Astrocyte (in vitro differentiated cells and primary cell): ENCODE measurements at regions not wholly inside any gene's neighbourhood (a gene's known extent, or its start where the extent isn't known, plus 50 kb on each side); places are given as distances from the start of the nearest gene placed in this dataset.

Experiments used
- DNase-seq: peaks from one replicate; pipeline ENCODE4 v3.0.0-alpha.2; 2010; ENCODE audit warnings: low read depth
- FAIRE-seq: peaks from 2 replicates; lab custom pipeline; 2011; peaks lifted over from hg19 to GRCh38; lab: Jason Lieb, UNC
- H2AFZ ChIP-seq: 2 replicates; pipeline ENCODE4 v1.6.0; 2012; ENCODE audit warnings: low read depth, low read length, inconsistent platforms
- H3K27ac ChIP-seq: 2 replicates; pipeline ENCODE4 v1.5.1; 2011; ENCODE audit warnings: low read depth, low read length, inconsistent platforms
- H3K27me3 ChIP-seq: 2 replicates; pipeline ENCODE4 v1.6.0; 2011; ENCODE audit warnings: low read length, inconsistent platforms; ENCODE audit not compliant: insufficient read depth
- H3K36me3 ChIP-seq: 2 replicates; pipeline ENCODE4 v1.5.1; 2011; ENCODE audit warnings: low read length, inconsistent platforms; ENCODE audit not compliant: insufficient read depth
- H3K4me1 ChIP-seq: 2 replicates; pipeline ENCODE4 v1.5.1; 2011; ENCODE audit warnings: low read length, inconsistent platforms; ENCODE audit not compliant: insufficient read depth
- H3K4me2 ChIP-seq: 2 replicates; pipeline ENCODE4 v1.6.0; 2012; ENCODE audit warnings: low read length, inconsistent platforms
- H3K4me3 ChIP-seq: 2 replicates; pipeline ENCODE4 v1.5.1; 2011; ENCODE audit warnings: low read depth, mild to moderate bottlenecking, low read length, inconsistent platforms; ENCODE audit not compliant: insufficient read depth
- H3K79me2 ChIP-seq: 2 replicates; pipeline ENCODE4 v1.6.0; 2012; ENCODE audit warnings: mild to moderate bottlenecking, low read length, inconsistent platforms; ENCODE audit not compliant: insufficient read depth
- H3K9ac ChIP-seq: 2 replicates; pipeline ENCODE4 v1.6.0; 2012; ENCODE audit warnings: mild to moderate bottlenecking, low read length, inconsistent platforms
- H3K9me3 ChIP-seq: 2 replicates; pipeline ENCODE4 v1.5.1; 2012; ENCODE audit warnings: low read depth, mild to moderate bottlenecking, low read length, inconsistent platforms; ENCODE audit not compliant: insufficient read depth
- H4K20me1 ChIP-seq: 2 replicates; pipeline ENCODE4 v1.6.0; 2012; ENCODE audit warnings: low read length, inconsistent platforms; ENCODE audit not compliant: insufficient read depth
- H3K27ac Mint-ChIP-seq: one replicate; pipeline ENCODE4 v1.8.0; 2021; ENCODE audit warnings: mild to moderate bottlenecking, mixed read lengths; ENCODE audit not compliant: unreplicated experiment
- H3K27me3 Mint-ChIP-seq: one replicate; pipeline ENCODE4 v1.8.0; 2021; ENCODE audit warnings: low read depth, mixed read lengths; ENCODE audit not compliant: unreplicated experiment
- H3K36me3 Mint-ChIP-seq: one replicate; pipeline ENCODE4 v1.8.0; 2021; ENCODE audit warnings: low read depth, mixed read lengths; ENCODE audit not compliant: unreplicated experiment
- H3K4me1 Mint-ChIP-seq: one replicate; pipeline ENCODE4 v1.8.0; 2021; ENCODE audit warnings: low read depth, mixed read lengths; ENCODE audit not compliant: unreplicated experiment
- H3K4me3 Mint-ChIP-seq: one replicate; pipeline ENCODE4 v1.8.0; 2021; ENCODE audit warnings: mild to moderate bottlenecking, moderate library complexity, mixed read lengths; ENCODE audit not compliant: unreplicated experiment
- H3K9me3 Mint-ChIP-seq: one replicate; pipeline ENCODE4 v1.8.0; 2021; ENCODE audit warnings: mild to moderate bottlenecking, mixed read lengths; ENCODE audit not compliant: unreplicated experiment
- CTCF ChIP-seq: IDR thresholded peaks from 2 replicates; pipeline ENCODE4 v1.5.1; 2011; ENCODE audit warnings: low read depth, mild to moderate bottlenecking, inconsistent platforms, low read length, moderate library complexity; ENCODE audit not compliant: insufficient read depth
- EZH2 ChIP-seq: IDR thresholded peaks from 2 replicates; pipeline ENCODE4 v1.6.1; 2012; ENCODE audit warnings: mild to moderate bottlenecking, low read length, inconsistent platforms; ENCODE audit not compliant: insufficient read depth

- H3K27ac Mint-ChIP-seq = no peak overlapping the region
- Histone ChIP-seq H3K27ac (no peak overlapping the region), H3K79me2 (no peaks in the 10 kb centered on the region), H3K4me3 (no peak overlapping the region), H2AFZ (no peak overlapping the region), H4K20me1 (no peaks in the 10 kb centered on the region), H3K4me2 (no peak overlapping the region), H3K9ac (no peak overlapping the region), H3K9me3 (no peaks in the 10 kb centered on the region), H3K36me3 (no peaks in the 10 kb centered on the region), H3K4me1 (peaks cover 14% of the 10 kb centered on the region), H3K27me3 (peaks cover 3% of the 10 kb centered on the region)
- H3K36me3 Mint-ChIP-seq = no peaks in the 10 kb centered on the region
- no peak for DNase-seq
- H3K27me3 Mint-ChIP-seq = no peaks in the 10 kb centered on the region
- no peak overlapping the region for H3K4me3 Mint-ChIP-seq
- no peak for TF ChIP-seq EZH2
- TF ChIP-seq CTCF = no peak
- no peaks in the 10 kb centered on the region for H3K9me3 Mint-ChIP-seq
- H3K4me1 Mint-ChIP-seq = peaks cover 20% of the 10 kb centered on the region
- no peak for FAIRE-seq
Measured at GRCh38 chr13:26456650-26457049, 100.8 kb upstream of the WASF3 start.

- no peak overlapping the region for H3K4me3 Mint-ChIP-seq
Measured at GRCh38 chr13:26457212-26457611, 100.3 kb upstream of the WASF3 start.

More at GRCh38 chr13:26457212-26457611, 100.3 kb upstream of the WASF3 start:
- H3K4me2 ChIP-seq = no peak overlapping the region
- H4K20me1 ChIP-seq = no peaks in the 10 kb centered on the region
- DNase-seq (no peak), FAIRE-seq (no peak)
- H3K4me1 ChIP-seq = peaks cover 14% of the 10 kb centered on the region
- H3K27me3 ChIP-seq = peaks cover 3% of the 10 kb centered on the region
- H3K79me2 ChIP-seq = no peaks in the 10 kb centered on the region
- H3K4me3 ChIP-seq = no peak overlapping the region
- Mint-ChIP-seq H3K27ac (no peak overlapping the region), H3K4me1 (peaks cover 20% of the 10 kb centered on the region), H3K9me3 (peaks cover under 1% of the 10 kb centered on the region), H3K36me3 (no peaks in the 10 kb centered on the region), H3K27me3 (no peaks in the 10 kb centered on the region)
- H3K27ac ChIP-seq = no peak overlapping the region
- H3K9me3 ChIP-seq = no peaks in the 10 kb centered on the region
- TF ChIP-seq EZH2 (no peak), CTCF (no peak)
- no peaks in the 10 kb centered on the region for H3K36me3 ChIP-seq
- no peak overlapping the region for H3K9ac ChIP-seq
- H2AFZ ChIP-seq = no peak overlapping the region
